SK-N-SH treated with all-trans-retinoic acid at 6 μM for 48 hours (cell line): ENCODE measurements at regions not wholly inside any gene's neighbourhood (a gene's known extent, or its start where the extent isn't known, plus 50 kb on each side); places are given as distances from the start of the nearest gene placed in this dataset.

Experiments used
- ARNTL ChIP-seq: fragments of 450-650 bp; formaldehyde crosslinking; IDR thresholded peaks from 2 replicates; pipeline ENCODE4 v1.5.0; 2020; ENCODE audit warnings: low read depth, mild to moderate bottlenecking, moderate library complexity, borderline replicate concordance
- CSDC2 ChIP-seq: fragments of 250-450 bp; sonication (Bioruptor Pico); IDR thresholded peaks from 2 replicates; pipeline ENCODE4 v1.5.0; 2020; ENCODE audit warnings: mild to moderate bottlenecking, moderate library complexity
- GLIS3 ChIP-seq: fragments of 250-450 bp; sonication (Bioruptor Pico); IDR thresholded peaks from 2 replicates; pipeline ENCODE4 v1.5.0; 2020; ENCODE audit warnings: mild to moderate bottlenecking, moderate library complexity
- ISL1 ChIP-seq: fragments of 250-450 bp; sonication (Bioruptor Pico); IDR thresholded peaks from 2 replicates; pipeline ENCODE4 v2.1.2; 2022; ENCODE audit warnings: mild to moderate bottlenecking, moderate library complexity
- RARB ChIP-seq: fragments of 250-450 bp; sonication (Bioruptor Pico); IDR thresholded peaks from 2 replicates; pipeline ENCODE4 v1.8.0; 2021; ENCODE audit warnings: mild to moderate bottlenecking, moderate library complexity
- SNAI2 ChIP-seq: fragments of 250-450 bp; sonication (Bioruptor Pico); IDR thresholded peaks from 2 replicates; pipeline ENCODE4 v1.5.0; 2020; ENCODE audit warnings: mild to moderate bottlenecking, moderate library complexity
- TCF4 ChIP-seq: fragments of 250-450 bp; sonication (Bioruptor Pico); IDR thresholded peaks from 2 replicates; pipeline ENCODE4 v1.8.0; 2021; ENCODE audit warnings: mild to moderate bottlenecking, moderate library complexity, borderline replicate concordance
- ZC3H10 ChIP-seq: fragments of 250-450 bp; sonication (Bioruptor Pico); IDR thresholded peaks from 2 replicates; pipeline ENCODE4 v1.5.1; 2021; ENCODE audit warnings: mild to moderate bottlenecking, moderate library complexity
- ZFP3 ChIP-seq: fragments of 250-450 bp; sonication (Bioruptor Pico); IDR thresholded peaks from 2 replicates; pipeline ENCODE4 v1.5.0; 2020; ENCODE audit warnings: mild to moderate bottlenecking, moderate library complexity
- ZNF565 ChIP-seq: fragments of 450-650 bp; formaldehyde crosslinking; conservative IDR thresholded peaks from 2 replicates; pipeline ENCODE4 v1.5.0; 2020; ENCODE audit warnings: low read depth, mild to moderate bottlenecking, moderate library complexity
- TF ChIP-seq, protein P1 (sequence below): fragments of 250-450 bp; sonication (Bioruptor Pico); IDR thresholded peaks from 2 replicates; pipeline ENCODE4 v1.8.0; 2020; ENCODE audit warnings: mild to moderate bottlenecking, moderate library complexity, borderline replicate concordance
- TF ChIP-seq, protein P2 (sequence below): fragments of 250-450 bp; sonication (Bioruptor Pico); IDR thresholded peaks from 2 replicates; pipeline ENCODE4 v1.5.0; 2020; ENCODE audit warnings: mild to moderate bottlenecking, moderate library complexity
- TF ChIP-seq, protein P3 (sequence below): fragments of 250-450 bp; sonication (Bioruptor Pico); IDR thresholded peaks from 2 replicates; pipeline ENCODE4 v1.5.1; 2020; ENCODE audit warnings: low read depth, mild to moderate bottlenecking, moderate library complexity

DNA sequence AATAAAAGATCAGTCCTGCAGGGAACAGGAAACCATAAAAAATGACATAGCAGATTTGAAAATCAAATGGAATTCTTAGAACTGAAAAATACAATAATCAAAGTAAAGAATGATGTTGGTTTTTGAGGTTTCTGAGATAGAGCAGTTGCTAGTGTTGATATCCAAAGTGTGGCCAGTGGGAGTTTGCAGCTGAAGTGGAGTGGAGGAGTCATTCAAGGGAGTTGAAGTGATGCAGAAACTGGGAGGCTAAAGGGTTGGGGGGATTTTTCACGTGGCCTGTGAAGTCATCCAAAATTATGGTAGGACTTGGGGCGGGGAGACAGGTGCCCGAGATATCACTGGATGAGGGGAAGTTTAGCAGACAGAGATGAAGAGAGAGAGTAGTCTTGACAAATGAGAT, 123.6 kb downstream of the CDC5L start:
- TF ChIP-seq RARB: no peak
- TF ChIP-seq, protein P1, sequence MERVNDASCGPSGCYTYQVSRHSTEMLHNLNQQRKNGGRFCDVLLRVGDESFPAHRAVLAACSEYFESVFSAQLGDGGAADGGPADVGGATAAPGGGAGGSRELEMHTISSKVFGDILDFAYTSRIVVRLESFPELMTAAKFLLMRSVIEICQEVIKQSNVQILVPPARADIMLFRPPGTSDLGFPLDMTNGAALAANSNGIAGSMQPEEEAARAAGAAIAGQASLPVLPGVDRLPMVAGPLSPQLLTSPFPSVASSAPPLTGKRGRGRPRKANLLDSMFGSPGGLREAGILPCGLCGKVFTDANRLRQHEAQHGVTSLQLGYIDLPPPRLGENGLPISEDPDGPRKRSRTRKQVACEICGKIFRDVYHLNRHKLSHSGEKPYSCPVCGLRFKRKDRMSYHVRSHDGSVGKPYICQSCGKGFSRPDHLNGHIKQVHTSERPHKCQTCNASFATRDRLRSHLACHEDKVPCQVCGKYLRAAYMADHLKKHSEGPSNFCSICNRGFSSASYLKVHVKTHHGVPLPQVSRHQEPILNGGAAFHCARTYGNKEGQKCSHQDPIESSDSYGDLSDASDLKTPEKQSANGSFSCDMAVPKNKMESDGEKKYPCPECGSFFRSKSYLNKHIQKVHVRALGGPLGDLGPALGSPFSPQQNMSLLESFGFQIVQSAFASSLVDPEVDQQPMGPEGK (CRISPR knock-in tag): no peak
- no peak for TF ChIP-seq ZC3H10 (CRISPR knock-in tag)
- no peak for TF ChIP-seq SNAI2 (CRISPR knock-in tag)
- TF ChIP-seq, protein P2, sequence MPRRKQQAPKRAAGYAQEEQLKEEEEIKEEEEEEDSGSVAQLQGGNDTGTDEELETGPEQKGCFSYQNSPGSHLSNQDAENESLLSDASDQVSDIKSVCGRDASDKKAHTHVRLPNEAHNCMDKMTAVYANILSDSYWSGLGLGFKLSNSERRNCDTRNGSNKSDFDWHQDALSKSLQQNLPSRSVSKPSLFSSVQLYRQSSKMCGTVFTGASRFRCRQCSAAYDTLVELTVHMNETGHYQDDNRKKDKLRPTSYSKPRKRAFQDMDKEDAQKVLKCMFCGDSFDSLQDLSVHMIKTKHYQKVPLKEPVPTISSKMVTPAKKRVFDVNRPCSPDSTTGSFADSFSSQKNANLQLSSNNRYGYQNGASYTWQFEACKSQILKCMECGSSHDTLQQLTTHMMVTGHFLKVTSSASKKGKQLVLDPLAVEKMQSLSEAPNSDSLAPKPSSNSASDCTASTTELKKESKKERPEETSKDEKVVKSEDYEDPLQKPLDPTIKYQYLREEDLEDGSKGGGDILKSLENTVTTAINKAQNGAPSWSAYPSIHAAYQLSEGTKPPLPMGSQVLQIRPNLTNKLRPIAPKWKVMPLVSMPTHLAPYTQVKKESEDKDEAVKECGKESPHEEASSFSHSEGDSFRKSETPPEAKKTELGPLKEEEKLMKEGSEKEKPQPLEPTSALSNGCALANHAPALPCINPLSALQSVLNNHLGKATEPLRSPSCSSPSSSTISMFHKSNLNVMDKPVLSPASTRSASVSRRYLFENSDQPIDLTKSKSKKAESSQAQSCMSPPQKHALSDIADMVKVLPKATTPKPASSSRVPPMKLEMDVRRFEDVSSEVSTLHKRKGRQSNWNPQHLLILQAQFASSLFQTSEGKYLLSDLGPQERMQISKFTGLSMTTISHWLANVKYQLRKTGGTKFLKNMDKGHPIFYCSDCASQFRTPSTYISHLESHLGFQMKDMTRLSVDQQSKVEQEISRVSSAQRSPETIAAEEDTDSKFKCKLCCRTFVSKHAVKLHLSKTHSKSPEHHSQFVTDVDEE: no peak
- TF ChIP-seq GLIS3: no peak
- TF ChIP-seq ARNTL: no peak
- no peak for TF ChIP-seq CSDC2 (CRISPR knock-in tag)
- TF ChIP-seq, protein P3, sequence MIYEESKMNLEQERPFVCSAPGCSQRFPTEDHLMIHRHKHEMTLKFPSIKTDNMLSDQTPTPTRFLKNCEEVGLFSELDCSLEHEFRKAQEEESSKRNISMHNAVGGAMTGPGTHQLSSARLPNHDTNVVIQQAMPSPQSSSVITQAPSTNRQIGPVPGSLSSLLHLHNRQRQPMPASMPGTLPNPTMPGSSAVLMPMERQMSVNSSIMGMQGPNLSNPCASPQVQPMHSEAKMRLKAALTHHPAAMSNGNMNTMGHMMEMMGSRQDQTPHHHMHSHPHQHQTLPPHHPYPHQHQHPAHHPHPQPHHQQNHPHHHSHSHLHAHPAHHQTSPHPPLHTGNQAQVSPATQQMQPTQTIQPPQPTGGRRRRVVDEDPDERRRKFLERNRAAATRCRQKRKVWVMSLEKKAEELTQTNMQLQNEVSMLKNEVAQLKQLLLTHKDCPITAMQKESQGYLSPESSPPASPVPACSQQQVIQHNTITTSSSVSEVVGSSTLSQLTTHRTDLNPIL: no peak
- TF ChIP-seq ZFP3 (CRISPR knock-in tag): no peak
- no peak for TF ChIP-seq ISL1 (CRISPR knock-in tag)
- no peak for TF ChIP-seq TCF4 (CRISPR knock-in tag)
- no peak for TF ChIP-seq ZNF565 (CRISPR knock-in tag)
